ENCODE measurements at regions not wholly inside any gene's neighbourhood (a gene's known extent, or its start where the extent isn't known, plus 50 kb on each side); places are given as distances from the start of the nearest gene placed in this dataset.
"Not testable (repeated sequence)": the region's sequence is repeated elsewhere in the genome, so short reads cannot be mapped to it uniquely, and the experiment has no call there.

DNA sequence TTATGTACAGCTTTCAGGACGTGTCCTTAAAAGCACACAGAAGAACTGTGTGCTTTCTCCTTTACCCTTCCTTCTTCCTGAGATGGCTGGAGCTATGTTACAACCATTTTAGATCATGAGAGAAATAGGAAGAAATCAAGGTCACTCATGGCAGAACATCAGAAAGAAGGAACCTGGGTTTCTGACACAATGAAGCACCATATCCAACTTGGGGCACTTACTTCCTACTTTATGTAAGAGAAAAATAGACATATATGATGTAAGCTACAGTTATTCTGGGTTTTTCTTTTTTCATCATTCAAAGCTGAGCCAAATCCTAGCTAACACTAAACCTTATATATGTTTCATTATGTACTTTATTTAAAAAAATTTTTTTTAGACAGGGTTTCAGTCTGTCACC lies 79.5 kb downstream of the FAM161A start:
- no peak for DNase-seq (ENCODE audit: low spot score)

- DNase-seq (ENCODE audit: low spot score): no peak
Measured at GRCh38 chr2:61771904-61772845, 81.7 kb downstream of the FAM161A start.

DNA sequence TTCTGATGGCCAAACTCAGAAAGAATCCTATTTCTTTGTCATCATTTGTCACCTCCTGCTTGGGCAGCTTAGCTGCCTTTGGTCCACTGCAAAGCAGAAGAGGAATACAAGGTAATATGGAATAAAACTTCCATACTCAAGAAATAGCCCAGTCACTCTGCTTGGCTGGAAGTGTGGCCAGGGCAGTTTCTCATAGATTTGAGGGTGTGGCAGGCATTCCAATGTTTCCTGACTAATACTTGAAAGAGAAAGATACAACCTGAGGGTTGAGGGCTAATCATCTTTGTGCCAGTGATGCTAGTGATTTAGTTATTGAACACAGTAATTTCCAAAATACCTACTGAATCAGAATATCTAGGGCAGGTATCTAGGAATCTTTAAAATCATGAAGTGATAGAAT lies 83.1 kb downstream of the FAM161A start:
- no peak for DNase-seq (ENCODE audit: low spot score)

- no peak for DNase-seq (ENCODE audit: low spot score)
Measured at GRCh38 chr2:61770298-61770697, 83.6 kb downstream of the FAM161A start.

- no peak for DNase-seq (ENCODE audit: low spot score)
Measured at GRCh38 chr2:61769093-61769675, 84.7 kb downstream of the FAM161A start.

DNA sequence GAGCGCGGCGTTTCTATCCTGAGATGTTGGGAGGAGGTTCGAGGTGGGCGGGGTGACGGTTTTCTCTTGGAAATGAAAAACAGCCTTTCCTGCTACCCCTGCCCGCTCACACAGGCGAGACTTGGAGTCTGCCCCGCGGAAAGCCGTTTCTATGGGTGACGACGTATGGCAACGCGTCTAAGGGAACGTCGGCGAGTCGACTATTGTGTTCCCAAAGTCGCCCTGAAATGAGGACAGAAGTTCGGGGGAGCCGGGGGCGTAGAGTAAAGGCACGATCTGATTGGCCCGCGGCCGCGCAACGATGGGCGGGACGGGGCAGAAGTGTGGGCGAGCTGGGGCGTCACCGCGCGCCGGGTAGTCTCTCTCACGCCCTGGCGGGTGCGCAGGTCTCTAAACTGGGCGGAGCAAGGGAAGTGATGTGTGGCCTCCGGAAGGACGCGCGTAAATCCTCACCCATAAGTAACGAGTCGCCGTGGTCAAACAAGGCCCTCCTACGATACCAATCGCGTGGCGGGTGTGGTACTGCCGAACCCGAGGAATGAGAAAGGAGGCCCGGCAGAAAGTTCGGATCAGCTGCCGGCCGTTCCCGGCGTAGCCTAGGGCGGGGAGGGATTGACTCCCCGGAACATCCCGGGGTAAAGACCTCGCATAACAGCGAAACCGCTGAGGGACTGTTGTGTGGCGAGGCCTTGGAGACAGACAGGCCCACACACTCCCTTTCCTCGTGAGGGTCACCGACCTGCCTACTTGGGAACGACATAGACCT lies 89.6 kb downstream of the FAM161A start:
- peak; percentile 98 for DNase-seq (ENCODE audit: low spot score)

GRCh38 chr2:61763605-61764034 lies 90.2 kb downstream of the FAM161A start:
- DNase-seq (ENCODE audit: low spot score): peak; percentile 83

DNA sequence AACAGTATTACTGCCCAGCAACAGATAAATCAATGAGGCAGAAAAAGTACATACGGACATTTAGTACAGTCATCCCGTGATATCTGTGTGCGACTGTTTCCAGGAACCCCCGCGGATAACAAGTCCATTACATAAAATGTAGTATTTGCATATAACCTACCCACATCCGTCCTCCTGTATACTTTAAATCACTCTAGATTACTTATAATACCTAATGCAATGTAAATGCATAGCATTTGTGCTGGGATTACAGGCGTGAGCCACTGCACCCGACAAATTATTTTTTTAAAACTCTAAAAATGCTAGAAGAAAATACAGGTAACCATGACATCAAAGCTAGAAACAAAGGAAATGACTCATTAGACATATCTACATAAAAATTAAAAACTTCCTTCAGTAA lies 91.6 kb downstream of the FAM161A start:
- DNase-seq (ENCODE audit: low spot score): no peak

DNA sequence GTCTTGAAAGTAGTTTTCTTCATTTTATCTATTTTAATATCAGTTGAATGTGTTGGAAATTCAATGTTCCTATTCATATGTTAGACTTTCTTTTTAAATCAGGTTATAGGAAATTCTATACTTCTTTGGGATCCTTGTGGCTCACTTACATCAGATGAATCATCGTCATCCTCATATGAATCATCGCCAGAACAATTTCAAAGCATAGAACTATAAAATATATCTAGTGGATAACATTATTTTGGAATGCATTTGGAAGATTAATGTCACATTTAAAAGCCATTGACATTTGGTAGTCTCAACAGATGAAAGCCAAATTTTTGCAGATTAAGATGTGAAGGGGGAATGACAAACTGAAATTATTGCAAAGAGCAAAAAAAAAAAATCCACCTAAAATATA lies 94.1 kb downstream of the FAM161A start:
- no peak for DNase-seq (ENCODE audit: low spot score)

DNA sequence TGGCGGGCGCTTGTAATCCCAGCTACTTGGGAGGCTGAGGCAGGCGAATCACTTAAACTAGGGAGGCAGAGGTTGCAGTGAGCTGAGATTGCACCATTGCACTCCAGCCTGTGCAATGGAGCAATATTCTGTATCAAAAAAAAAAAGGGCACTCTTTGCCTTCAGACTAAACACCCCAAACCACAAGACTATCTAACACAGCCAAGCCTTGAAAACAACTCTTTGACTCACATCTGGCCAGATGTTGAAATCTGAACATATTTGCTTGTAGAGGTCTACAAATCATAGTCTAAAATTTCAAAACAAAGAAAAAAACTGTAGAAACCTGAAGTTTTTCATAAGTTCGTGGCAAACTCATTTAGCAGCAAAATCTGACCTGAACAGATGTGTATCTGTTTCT lies 94.9 kb downstream of the FAM161A start:
- DNase-seq (ENCODE audit: low spot score): no peak

DNA sequence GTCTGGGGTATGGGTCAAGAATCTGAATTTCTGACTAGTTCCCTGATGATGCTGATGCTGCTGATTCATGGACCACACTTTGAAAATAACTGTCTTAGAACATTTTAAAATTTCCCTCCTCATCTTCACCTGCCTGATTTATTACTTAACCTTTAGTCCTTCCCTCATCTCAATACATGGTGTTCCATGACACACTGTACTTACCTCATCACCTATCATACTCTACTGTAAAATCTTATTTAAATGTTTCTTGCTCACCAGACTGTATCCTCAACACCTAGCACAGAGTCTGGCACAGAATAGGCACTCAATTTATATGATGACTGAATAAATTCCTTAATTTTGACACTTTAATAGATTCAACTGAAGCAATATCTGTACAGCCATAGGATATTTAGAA lies 95.7 kb downstream of the FAM161A start:
- DNase-seq (ENCODE audit: low spot score): no peak

- DNase-seq (ENCODE audit: low spot score): no peak
Measured at GRCh38 chr2:61753512-61753911, 100.3 kb downstream of the FAM161A start.

GRCh38 chr2:61750624-61751023 lies 103.2 kb downstream of the FAM161A start:
- DNase-seq (ENCODE audit: low spot score): no peak

GRCh38 chr2:61742955-61743354 lies 110.9 kb downstream of the FAM161A start:
- DNase-seq (ENCODE audit: low spot score): no peak

GRCh38 chr2:61737841-61738240 lies 116.0 kb downstream of the FAM161A start:
- DNase-seq (ENCODE audit: low spot score): no peak

DNA sequence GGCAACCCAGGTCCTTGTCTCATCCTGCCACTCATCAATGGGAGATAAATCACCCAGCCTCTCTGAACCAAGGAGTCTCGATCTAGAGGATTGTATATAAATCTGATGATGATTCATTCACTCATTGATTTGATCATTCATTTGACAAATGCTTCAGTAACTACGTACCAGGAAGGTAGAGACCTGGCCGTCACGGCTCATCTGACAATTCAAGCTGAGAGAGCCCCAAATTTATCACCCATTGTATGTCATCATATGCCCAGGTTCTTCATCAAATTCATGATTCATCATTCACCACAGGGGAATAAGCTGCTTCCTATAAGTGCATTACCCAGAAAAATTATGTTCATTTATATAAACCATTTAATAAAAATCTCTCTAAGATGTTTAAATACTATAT lies 116.9 kb downstream of the FAM161A start:
- no peak for DNase-seq (ENCODE audit: low spot score)

- DNase-seq (ENCODE audit: low spot score): no peak
Measured at GRCh38 chr2:61733563-61733962, 120.3 kb downstream of the FAM161A start.

- no peak for DNase-seq (ENCODE audit: low spot score)
Measured at GRCh38 chr2:61732787-61733186, 121.1 kb downstream of the FAM161A start.

DNA sequence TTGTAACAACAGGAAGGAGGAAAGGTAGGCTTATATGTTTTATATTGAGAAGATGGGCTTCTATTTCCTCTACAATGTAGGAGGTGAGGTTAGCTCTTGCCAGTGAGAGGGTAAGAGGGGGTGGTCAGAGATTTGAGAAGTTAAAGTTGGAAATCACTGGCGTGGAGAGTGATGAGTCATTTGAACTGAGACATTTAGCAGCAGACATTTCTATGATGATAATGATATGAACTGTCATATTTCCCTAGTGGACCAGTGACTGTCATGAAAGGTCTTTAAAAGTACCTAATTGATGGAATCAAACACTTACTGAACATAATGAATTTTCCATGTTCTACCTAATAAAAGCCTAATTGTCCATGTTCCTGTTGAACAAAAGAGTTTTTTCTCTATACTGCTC lies 126.1 kb downstream of the FAM161A start:
- no peak for DNase-seq (ENCODE audit: low spot score)

- no peak for DNase-seq (ENCODE audit: low spot score)
Measured at GRCh38 chr2:61726456-61727209, 127.2 kb downstream of the FAM161A start.

DNA sequence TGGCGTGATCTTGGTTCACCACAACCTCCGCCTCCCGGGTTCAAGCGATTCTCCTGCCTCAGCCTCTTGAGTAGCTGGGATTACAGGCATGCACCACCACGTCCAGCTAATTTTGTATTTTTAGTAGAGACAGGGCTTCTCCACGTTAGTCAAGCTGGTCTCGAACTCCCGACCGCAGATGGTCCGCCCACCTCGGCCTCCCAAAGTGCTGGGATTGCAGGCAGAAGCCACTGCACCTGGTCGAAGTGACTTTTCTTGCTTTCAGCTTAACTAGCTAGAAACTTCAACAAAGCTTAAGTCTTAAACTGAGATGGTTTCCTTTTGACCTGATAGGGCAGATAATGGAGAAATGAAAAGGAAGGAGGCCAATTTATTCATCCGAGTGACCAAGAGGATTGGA lies 130.5 kb downstream of the FAM161A start:
- not testable (repeated sequence) for DNase-seq (ENCODE audit: low spot score)

DNA sequence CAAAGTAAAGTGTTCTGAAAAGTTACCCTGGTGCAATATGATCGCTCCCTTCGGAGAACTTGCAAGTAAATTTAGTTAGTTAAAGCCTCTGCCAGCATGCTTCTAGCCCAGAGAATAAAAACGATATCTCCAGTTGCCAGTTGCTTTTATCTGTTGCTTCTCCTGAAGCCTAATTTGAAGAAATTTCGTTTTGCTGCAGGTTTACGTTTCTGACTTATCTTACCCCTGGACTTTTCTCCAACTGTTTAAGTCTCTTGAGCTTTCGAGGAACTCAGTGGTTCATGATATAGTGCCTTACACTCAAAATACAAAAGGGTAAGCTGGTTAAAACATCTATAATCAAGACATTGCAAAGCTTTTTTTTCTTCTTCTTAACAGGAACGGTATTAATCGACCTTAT lies 131.1 kb downstream of the FAM161A start:
- no peak for DNase-seq (ENCODE audit: low spot score)

All from ureter (tissue), 1 donor.